ENCODE measurements at regions not wholly inside any gene's neighbourhood (a gene's known extent, or its start where the extent isn't known, plus 50 kb on each side); places are given as distances from the start of the nearest gene placed in this dataset.

DNA sequence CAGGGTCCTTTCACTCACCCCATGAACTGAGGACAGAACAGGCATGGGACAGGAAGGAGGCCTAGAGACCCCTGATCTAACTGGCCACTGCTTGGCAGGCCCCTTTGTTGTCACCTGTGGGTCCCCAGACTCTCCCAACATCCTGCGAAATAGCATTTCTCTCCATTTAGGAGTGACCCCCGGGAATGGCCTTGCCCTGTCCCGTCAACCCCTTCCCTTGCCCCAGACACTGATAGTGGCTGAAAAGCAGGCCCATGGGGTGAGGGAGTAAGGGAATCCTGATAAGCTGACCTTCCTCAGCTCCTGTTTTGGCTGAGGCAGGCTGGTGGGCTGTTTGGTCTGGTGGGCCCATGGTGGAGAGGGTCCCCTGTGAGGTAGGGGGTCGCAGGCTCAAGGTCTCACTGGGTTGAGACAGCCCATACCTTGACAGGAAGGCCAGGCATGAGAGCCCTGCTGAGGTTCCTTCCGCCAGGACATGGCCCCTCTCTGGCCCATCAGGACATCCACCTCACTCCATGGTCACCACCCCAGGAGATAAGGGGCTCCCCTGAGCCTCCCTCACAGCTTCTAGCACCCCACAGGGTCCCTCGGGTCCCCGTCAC is 139.3 kb downstream of the MRPL14 start:
- H4K20me1 ChIP-seq (ENCODE audit: insufficient read depth, low read length, poor library complexity, severe bottlenecking): no peaks in the 10 kb centered on the region
- H3K9me3 ChIP-seq (ENCODE audit: insufficient read depth, low read depth, low read length): no peaks in the 10 kb centered on the region
- H3K4me3 ChIP-seq (ENCODE audit: low read length, poor library complexity, severe bottlenecking): no peak overlapping the region
- H2AFZ ChIP-seq (ENCODE audit: low read length): no peak overlapping the region
- H3K36me3 ChIP-seq (ENCODE audit: insufficient read depth, low read length): no peaks in the 10 kb centered on the region
- H3K9me2 ChIP-seq (replicated peaks; ENCODE audit: low read depth, low read length): no peaks in the 10 kb centered on the region
- TF ChIP-seq EZH2phosphoT487 (IDR thresholded peaks at IDR 0.05; ENCODE audit: borderline replicate concordance): no peak
- TF ChIP-seq, protein P1, sequence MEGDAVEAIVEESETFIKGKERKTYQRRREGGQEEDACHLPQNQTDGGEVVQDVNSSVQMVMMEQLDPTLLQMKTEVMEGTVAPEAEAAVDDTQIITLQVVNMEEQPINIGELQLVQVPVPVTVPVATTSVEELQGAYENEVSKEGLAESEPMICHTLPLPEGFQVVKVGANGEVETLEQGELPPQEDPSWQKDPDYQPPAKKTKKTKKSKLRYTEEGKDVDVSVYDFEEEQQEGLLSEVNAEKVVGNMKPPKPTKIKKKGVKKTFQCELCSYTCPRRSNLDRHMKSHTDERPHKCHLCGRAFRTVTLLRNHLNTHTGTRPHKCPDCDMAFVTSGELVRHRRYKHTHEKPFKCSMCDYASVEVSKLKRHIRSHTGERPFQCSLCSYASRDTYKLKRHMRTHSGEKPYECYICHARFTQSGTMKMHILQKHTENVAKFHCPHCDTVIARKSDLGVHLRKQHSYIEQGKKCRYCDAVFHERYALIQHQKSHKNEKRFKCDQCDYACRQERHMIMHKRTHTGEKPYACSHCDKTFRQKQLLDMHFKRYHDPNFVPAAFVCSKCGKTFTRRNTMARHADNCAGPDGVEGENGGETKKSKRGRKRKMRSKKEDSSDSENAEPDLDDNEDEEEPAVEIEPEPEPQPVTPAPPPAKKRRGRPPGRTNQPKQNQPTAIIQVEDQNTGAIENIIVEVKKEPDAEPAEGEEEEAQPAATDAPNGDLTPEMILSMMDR (conservative IDR thresholded peaks at IDR 0.05; ENCODE audit: low read length): no peak
- H3K27me3 ChIP-seq (ENCODE audit: insufficient read depth, low read length, poor library complexity, severe bottlenecking): no peaks in the 10 kb centered on the region
- H3K79me2 ChIP-seq (ENCODE audit: insufficient read depth, low read length): no peaks in the 10 kb centered on the region
- H3K4me1 ChIP-seq (ENCODE audit: insufficient read depth, low read length, poor library complexity, severe bottlenecking): no peaks in the 10 kb centered on the region
- no peaks in the 10 kb centered on the region for H3F3A ChIP-seq (ENCODE audit: low read depth)
- H3K4me2 ChIP-seq (ENCODE audit: low read depth, low read length, poor library complexity, severe bottlenecking): no peak overlapping the region
- no peak overlapping the region for H3K9ac ChIP-seq (ENCODE audit: low read depth, low read length, poor library complexity, severe bottlenecking)

GRCh38 chr6:43986177-43986825 is 141.0 kb downstream of the MRPL14 start:
- Histone ChIP-seq H3K9ac (ENCODE audit: low read depth, low read length, poor library complexity, severe bottlenecking) (no peak overlapping the region), H4K20me1 (ENCODE audit: insufficient read depth, low read length, poor library complexity, severe bottlenecking) (no peaks in the 10 kb centered on the region), H3F3A (ENCODE audit: low read depth) (no peaks in the 10 kb centered on the region), H3K4me3 (ENCODE audit: low read length, poor library complexity, severe bottlenecking) (no peak overlapping the region), H3K4me1 (ENCODE audit: insufficient read depth, low read length, poor library complexity, severe bottlenecking) (no peaks in the 10 kb centered on the region), H2AFZ (ENCODE audit: low read length) (no peak overlapping the region), H3K36me3 (ENCODE audit: insufficient read depth, low read length) (no peaks in the 10 kb centered on the region), H3K9me2 (replicated peaks; ENCODE audit: low read depth, low read length) (no peaks in the 10 kb centered on the region), H3K9me3 (ENCODE audit: insufficient read depth, low read depth, low read length) (no peaks in the 10 kb centered on the region), H3K79me2 (ENCODE audit: insufficient read depth, low read length) (no peaks in the 10 kb centered on the region), H3K27me3 (ENCODE audit: insufficient read depth, low read length, poor library complexity, severe bottlenecking) (no peaks in the 10 kb centered on the region), H3K4me2 (ENCODE audit: low read depth, low read length, poor library complexity, severe bottlenecking) (no peak overlapping the region)
- TF ChIP-seq, protein P1 (conservative IDR thresholded peaks at IDR 0.05; ENCODE audit: low read length): no peak
- no peak for TF ChIP-seq EZH2phosphoT487 (IDR thresholded peaks at IDR 0.05; ENCODE audit: borderline replicate concordance)

- H3K4me2 ChIP-seq (ENCODE audit: low read depth, low read length, poor library complexity, severe bottlenecking): no peak overlapping the region
- H3K9ac ChIP-seq (ENCODE audit: low read depth, low read length, poor library complexity, severe bottlenecking): no peak overlapping the region
- no peak overlapping the region for H3K4me3 ChIP-seq (ENCODE audit: low read length, poor library complexity, severe bottlenecking)
- H3K36me3 ChIP-seq (ENCODE audit: insufficient read depth, low read length): no peaks in the 10 kb centered on the region
- TF ChIP-seq, protein P1 (conservative IDR thresholded peaks at IDR 0.05; ENCODE audit: low read length): no peak
- no peak for TF ChIP-seq EZH2phosphoT487 (IDR thresholded peaks at IDR 0.05; ENCODE audit: borderline replicate concordance)
- no peaks in the 10 kb centered on the region for H3K27me3 ChIP-seq (ENCODE audit: insufficient read depth, low read length, poor library complexity, severe bottlenecking)
- no peaks in the 10 kb centered on the region for H3K9me3 ChIP-seq (ENCODE audit: insufficient read depth, low read depth, low read length)
- H3K4me1 ChIP-seq (ENCODE audit: insufficient read depth, low read length, poor library complexity, severe bottlenecking): no peaks in the 10 kb centered on the region
- no peak overlapping the region for H2AFZ ChIP-seq (ENCODE audit: low read length)
- H3K9me2 ChIP-seq (replicated peaks; ENCODE audit: low read depth, low read length): no peaks in the 10 kb centered on the region
- H3F3A ChIP-seq (ENCODE audit: low read depth): no peaks in the 10 kb centered on the region
- no peaks in the 10 kb centered on the region for H4K20me1 ChIP-seq (ENCODE audit: insufficient read depth, low read length, poor library complexity, severe bottlenecking)
- no peaks in the 10 kb centered on the region for H3K79me2 ChIP-seq (ENCODE audit: insufficient read depth, low read length)
Measured at GRCh38 chr6:43985329-43985728, 141.9 kb downstream of the MRPL14 start.
